Mesendoderm (in vitro differentiated cells): ENCODE measurements at regions not wholly inside any gene's neighbourhood (a gene's known extent, or its start where the extent isn't known, plus 50 kb on each side); places are given as distances from the start of the nearest gene placed in this dataset.
A peak's percentile ranks its signal among the peaks of the same experiment; 100 is the strongest.

ENCODE experiments used
- DNase-seq: peaks from one replicate; pipeline ENCODE4 v3.0.0; 2013
- H2AK5ac ChIP-seq: 2 replicates; pipeline ENCODE4 v1.6.1; 2013; ENCODE audit warnings: low read length, inconsistent platforms
- H2BK120ac ChIP-seq: 2 replicates; pipeline ENCODE4 v1.6.1; 2013; ENCODE audit warnings: low read depth, mild to moderate bottlenecking, low read length, moderate library complexity, mixed read lengths
- H2BK15ac ChIP-seq: replicated peaks from 2 replicates; pipeline ENCODE4 v1.6.1; 2013; ENCODE audit warnings: low read depth, mild to moderate bottlenecking, moderate library complexity
- H2BK5ac ChIP-seq: 2 replicates; pipeline ENCODE4 v1.6.1; 2013; ENCODE audit warnings: low read length, inconsistent platforms
- H3K18ac ChIP-seq: 2 replicates; pipeline ENCODE4 v1.6.1; 2013; ENCODE audit warnings: mild to moderate bottlenecking, low read length, mixed read lengths
- H3K23ac ChIP-seq: one replicate; pipeline ENCODE4 v1.6.1; 2013; ENCODE audit warnings: low read length
- H3K27ac ChIP-seq: 2 replicates; pipeline ENCODE4 v1.5.1; 2013; ENCODE audit warnings: low read depth, mild to moderate bottlenecking, inconsistent platforms, low read length, moderate library complexity
- H3K27me3 ChIP-seq: 2 replicates; pipeline ENCODE4 v1.6.1; 2013; ENCODE audit warnings: low read length, control low read depth, mild to moderate bottlenecking, inconsistent platforms; ENCODE audit not compliant: insufficient read depth, poor library complexity
- H3K36me3 ChIP-seq: 2 replicates; pipeline ENCODE4 v1.6.1; 2013; ENCODE audit warnings: low read length, inconsistent platforms; ENCODE audit not compliant: control insufficient read depth, insufficient read depth
- H3K4ac ChIP-seq: one replicate; pipeline ENCODE4 v1.6.1; 2013; ENCODE audit warnings: low read depth, mild to moderate bottlenecking, low read length, moderate library complexity
- H3K4me1 ChIP-seq: 2 replicates; pipeline ENCODE4 v1.6.1; 2013; ENCODE audit warnings: low read depth, low read length, inconsistent platforms; ENCODE audit not compliant: control insufficient read depth
- H3K4me2 ChIP-seq: 2 replicates; pipeline ENCODE4 v1.6.1; 2013; ENCODE audit warnings: low read length
- H3K4me3 ChIP-seq: 2 replicates; pipeline ENCODE4 v1.5.1; 2013; ENCODE audit warnings: mild to moderate bottlenecking, low read length
- H3K56ac ChIP-seq: one replicate; pipeline ENCODE4 v1.6.1; 2013; ENCODE audit warnings: low read length
- H3K79me1 ChIP-seq: 2 replicates; pipeline ENCODE4 v1.6.1; 2013; ENCODE audit warnings: low read length, inconsistent platforms
- H3K79me2 ChIP-seq: 2 replicates; pipeline ENCODE4 v1.6.1; 2013; ENCODE audit warnings: mild to moderate bottlenecking, low read length; ENCODE audit not compliant: control insufficient read depth, insufficient read depth
- H3K9ac ChIP-seq: 2 replicates; pipeline ENCODE4 v1.6.1; 2013; ENCODE audit warnings: low read length, inconsistent platforms
- H4K5ac ChIP-seq: one replicate; pipeline ENCODE4 v1.6.1; 2013; ENCODE audit warnings: low read length
- H4K8ac ChIP-seq: one replicate; pipeline ENCODE4 v1.6.1; 2013; ENCODE audit warnings: low read depth, mild to moderate bottlenecking, control low read depth, low read length, moderate library complexity
- WGBS: extraction: QIAGEN DNeasy Blood & Tissue Kit; methylation state at CpG from one replicate; pipeline ENCODE4 v1.1.7; 2013; ENCODE audit warnings: low lambda C conversion rate, missing lambda C conversion rate; ENCODE audit not compliant: insufficient coverage; ENCODE audit errors: extremely low coverage; 5-methylcytosine and 5-hydroxymethylcytosine counted together

DNA sequence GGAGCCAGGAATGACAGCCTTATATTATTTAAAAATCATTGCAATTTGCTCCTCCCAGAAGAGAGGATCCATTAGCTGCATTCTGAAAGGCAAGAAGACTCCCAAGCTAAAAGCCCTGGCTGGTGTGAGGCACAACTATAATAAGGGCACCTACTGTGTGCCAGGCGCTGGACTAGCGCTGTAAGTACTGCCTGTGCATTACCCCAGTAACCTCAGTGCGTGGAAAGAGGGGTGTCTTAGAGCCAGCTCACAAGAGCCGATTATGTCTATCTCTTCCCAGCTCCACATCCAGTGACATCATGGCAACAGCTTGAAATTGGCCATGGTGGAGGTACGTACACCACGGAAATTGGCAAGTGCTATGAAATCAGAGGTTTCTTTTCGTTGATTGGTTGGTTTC is 141.7 kb upstream of the IRF2BP2 start:
- H3K4me2 ChIP-seq = no peak overlapping the region
- no peak overlapping the region for H3K27ac ChIP-seq
- no peak overlapping the region for H2BK15ac ChIP-seq
- no peak overlapping the region for H4K5ac ChIP-seq
- no CpG with 5 or more reads among the region's 7 CpGs for WGBS
- H3K9ac ChIP-seq = no peak overlapping the region
- no peak overlapping the region for H3K56ac ChIP-seq
- H3K36me3 ChIP-seq = no peaks in the 10 kb centered on the region
- H3K4me1 ChIP-seq = no peaks in the 10 kb centered on the region
- no peak overlapping the region for H2AK5ac ChIP-seq
- H3K18ac ChIP-seq = no peak overlapping the region
- H3K23ac ChIP-seq = no peak overlapping the region
- H3K79me1 ChIP-seq = no peaks in the 10 kb centered on the region
- H3K4me3 ChIP-seq = no peak overlapping the region
- no peak overlapping the region for H3K4ac ChIP-seq
- no peak for DNase-seq
- H3K27me3 ChIP-seq = no peaks in the 10 kb centered on the region
- H3K79me2 ChIP-seq = no peaks in the 10 kb centered on the region
- no peak overlapping the region for H4K8ac ChIP-seq
- H2BK5ac ChIP-seq = no peak overlapping the region
- no peak overlapping the region for H2BK120ac ChIP-seq

DNA sequence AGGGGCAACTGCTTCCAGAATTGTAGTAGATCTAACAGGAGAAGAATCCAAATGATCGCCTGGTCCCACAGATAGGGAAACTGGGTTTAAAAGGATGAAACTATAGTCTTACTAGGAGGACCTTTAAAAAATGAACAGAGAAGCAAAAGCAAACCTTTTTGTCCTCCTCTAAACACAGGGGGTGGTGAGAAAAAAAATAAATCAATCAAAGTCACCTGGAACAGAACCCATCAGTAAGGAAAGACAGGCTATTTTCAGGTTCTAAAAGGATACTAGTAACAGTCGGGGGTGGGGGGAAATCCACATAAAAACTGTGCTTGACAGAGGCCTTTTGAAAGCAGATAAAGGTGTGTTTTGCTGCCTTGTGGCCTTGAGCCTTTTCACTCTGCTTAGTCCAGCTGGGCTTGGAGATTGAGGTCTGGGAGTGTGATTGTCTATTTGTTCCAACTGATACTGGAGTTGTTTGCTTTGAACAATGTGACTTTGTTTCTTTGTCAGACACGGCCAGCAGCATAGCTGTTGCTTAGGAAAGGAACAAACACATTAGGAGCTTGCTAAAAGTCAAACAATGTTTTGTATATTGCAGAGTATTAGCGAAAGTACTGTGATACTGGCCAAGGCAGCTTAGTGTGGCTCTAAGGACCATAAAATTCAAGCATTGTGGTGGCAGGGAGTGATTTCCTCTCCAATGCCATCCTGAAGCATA is 141.1 kb upstream of the IRF2BP2 start:
- Histone ChIP-seq H3K9ac (no peak overlapping the region), H3K36me3 (no peaks in the 10 kb centered on the region), H3K4me3 (no peak overlapping the region), H3K4me2 (no peak overlapping the region), H3K27me3 (no peaks in the 10 kb centered on the region), H3K18ac (peak overlapping the region; percentile 71), H3K23ac (no peak overlapping the region), H3K4me1 (no peaks in the 10 kb centered on the region), H2AK5ac (no peak overlapping the region), H4K8ac (no peak overlapping the region), H2BK120ac (no peak overlapping the region), H2BK15ac (no peak overlapping the region), H3K79me2 (no peaks in the 10 kb centered on the region), H3K4ac (no peak overlapping the region), H2BK5ac (no peak overlapping the region), H3K79me1 (no peaks in the 10 kb centered on the region), H3K56ac (no peak overlapping the region), H3K27ac (peak overlapping the region; percentile 13), H4K5ac (no peak overlapping the region)
- WGBS = no CpG with 5 or more reads among the region's 4 CpGs
- DNase-seq = peak; percentile 32

- H3K18ac ChIP-seq = no peak overlapping the region
- H2BK120ac ChIP-seq = no peak overlapping the region
- no peaks in the 10 kb centered on the region for H3K27me3 ChIP-seq
- H2BK15ac ChIP-seq = no peak overlapping the region
- peaks cover 3% of the 10 kb centered on the region for H3K4me1 ChIP-seq
- H2AK5ac ChIP-seq = no peak overlapping the region
- WGBS = no CpG with 5 or more reads among the region's 1 CpG
- no peak overlapping the region for H3K27ac ChIP-seq
- H3K4me2 ChIP-seq = no peak overlapping the region
- H3K4ac ChIP-seq = no peak overlapping the region
- H3K9ac ChIP-seq = no peak overlapping the region
- H4K8ac ChIP-seq = no peak overlapping the region
- no peaks in the 10 kb centered on the region for H3K79me2 ChIP-seq
- DNase-seq = no peak
- H3K56ac ChIP-seq = no peak overlapping the region
- no peak overlapping the region for H3K23ac ChIP-seq
- no peaks in the 10 kb centered on the region for H3K36me3 ChIP-seq
- no peak overlapping the region for H2BK5ac ChIP-seq
- no peaks in the 10 kb centered on the region for H3K79me1 ChIP-seq
- no peak overlapping the region for H3K4me3 ChIP-seq
- no peak overlapping the region for H4K5ac ChIP-seq
Measured at GRCh38 chr1:234748713-234749112, 138.7 kb upstream of the IRF2BP2 start.

GRCh38 chr1:234748066-234748465 is 138.1 kb upstream of the IRF2BP2 start:
- no peaks in the 10 kb centered on the region for H3K79me2 ChIP-seq
- H2BK5ac ChIP-seq = no peak overlapping the region
- H3K4me3 ChIP-seq = no peak overlapping the region
- H2BK15ac ChIP-seq = no peak overlapping the region
- peaks cover 7% of the 10 kb centered on the region for H3K4me1 ChIP-seq
- H3K4ac ChIP-seq = no peak overlapping the region
- H2AK5ac ChIP-seq = no peak overlapping the region
- no peak overlapping the region for H3K9ac ChIP-seq
- H4K5ac ChIP-seq = no peak overlapping the region
- H3K36me3 ChIP-seq = no peaks in the 10 kb centered on the region
- H3K79me1 ChIP-seq = no peaks in the 10 kb centered on the region
- H4K8ac ChIP-seq = no peak overlapping the region
- H3K27me3 ChIP-seq = no peaks in the 10 kb centered on the region
- WGBS = no CpG with 5 or more reads among the region's 7 CpGs
- no peak for DNase-seq
- no peak overlapping the region for H3K27ac ChIP-seq
- H3K18ac ChIP-seq = no peak overlapping the region
- no peak overlapping the region for H3K56ac ChIP-seq
- no peak overlapping the region for H2BK120ac ChIP-seq
- H3K23ac ChIP-seq = no peak overlapping the region
- H3K4me2 ChIP-seq = no peak overlapping the region

DNA sequence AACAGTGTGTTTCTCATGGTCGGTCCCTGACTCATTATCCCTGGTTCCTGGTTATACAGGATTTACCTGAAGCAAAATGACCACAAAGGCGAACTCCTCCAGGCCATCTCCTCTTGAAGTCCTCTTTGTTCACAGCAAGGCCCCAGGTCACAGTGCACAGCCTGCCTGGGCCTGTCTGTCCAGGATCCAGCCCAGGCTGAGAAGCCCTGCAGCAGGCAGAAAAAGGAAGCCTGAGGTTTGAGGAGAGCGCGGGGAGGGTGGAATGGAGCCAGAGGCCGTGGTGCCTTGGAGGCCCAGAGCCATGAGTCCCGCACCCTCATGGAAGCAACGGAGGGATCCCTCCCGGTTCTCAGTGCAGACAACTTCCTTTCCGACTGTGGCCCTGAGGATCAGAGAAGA is 136.8 kb upstream of the IRF2BP2 start:
- Histone ChIP-seq H3K36me3 (no peaks in the 10 kb centered on the region), H3K18ac (no peak overlapping the region), H3K4ac (no peak overlapping the region), H2BK120ac (no peak overlapping the region), H2BK15ac (no peak overlapping the region), H3K23ac (no peak overlapping the region), H2AK5ac (no peak overlapping the region), H4K8ac (no peak overlapping the region), H3K79me2 (no peaks in the 10 kb centered on the region), H3K4me1 (peaks cover 7% of the 10 kb centered on the region), H3K9ac (no peak overlapping the region), H3K4me2 (no peak overlapping the region), H3K4me3 (no peak overlapping the region), H3K56ac (peak overlapping the region; percentile 10), H2BK5ac (no peak overlapping the region), H3K79me1 (no peaks in the 10 kb centered on the region), H4K5ac (no peak overlapping the region), H3K27me3 (no peaks in the 10 kb centered on the region), H3K27ac (no peak overlapping the region)
- no CpG with 5 or more reads among the region's 9 CpGs for WGBS
- DNase-seq = no peak
